Stimulated activated naive B cell treated with anti-CD40 and anti-IgM and Interleukin-4, amounts not matched to agents 10 μg/mL and 1 μg/mL and 100 μg/mL, for 72 hours (primary cell): ENCODE measurements at regions not wholly inside any gene's neighbourhood (a gene's known extent, or its start where the extent isn't known, plus 50 kb on each side); places are given as distances from the start of the nearest gene placed in this dataset.

Experiments
- ATAC-seq, 2 donors: fragments of 150-1000 bp; cut with Tn5 transposase; replicated peaks; 2 replicates each; pipeline ENCODE4 v1.10.0; 2021; ENCODE audit warnings: moderate library complexity in 1 of 2
- DNase-seq: peaks from one replicate; pipeline ENCODE4 v3.0.0; 2021
- H3K27ac Mint-ChIP-seq: one replicate; pipeline ENCODE4 v1.8.0; 2022; ENCODE audit warnings: mild to moderate bottlenecking, mixed read lengths
- H3K27me3 Mint-ChIP-seq, 2 donors: one replicate each; pipeline ENCODE4 v1.8.0; 2022; ENCODE audit warnings: mixed read lengths in 2 of 2
- H3K36me3 Mint-ChIP-seq, 2 donors: one replicate each; pipeline ENCODE4 v1.8.0; 2022; ENCODE audit warnings: mixed read lengths in 2 of 2, mild to moderate bottlenecking in 1 of 2
- H3K4me1 Mint-ChIP-seq, 2 donors: one replicate each; pipeline ENCODE4 v1.8.0; 2022; ENCODE audit warnings: mixed read lengths in 2 of 2, mild to moderate bottlenecking in 1 of 2
- H3K4me3 Mint-ChIP-seq, 2 donors: one replicate each; pipeline ENCODE4 v1.8.0; 2022; ENCODE audit warnings: mild to moderate bottlenecking in 2 of 2, mixed read lengths in 2 of 2, moderate library complexity in 1 of 2
- H3K9me3 Mint-ChIP-seq, 2 donors: one replicate each; pipeline ENCODE4 v1.8.0; 2022; ENCODE audit warnings: mixed read lengths in 2 of 2, mild to moderate bottlenecking in 1 of 2

DNA sequence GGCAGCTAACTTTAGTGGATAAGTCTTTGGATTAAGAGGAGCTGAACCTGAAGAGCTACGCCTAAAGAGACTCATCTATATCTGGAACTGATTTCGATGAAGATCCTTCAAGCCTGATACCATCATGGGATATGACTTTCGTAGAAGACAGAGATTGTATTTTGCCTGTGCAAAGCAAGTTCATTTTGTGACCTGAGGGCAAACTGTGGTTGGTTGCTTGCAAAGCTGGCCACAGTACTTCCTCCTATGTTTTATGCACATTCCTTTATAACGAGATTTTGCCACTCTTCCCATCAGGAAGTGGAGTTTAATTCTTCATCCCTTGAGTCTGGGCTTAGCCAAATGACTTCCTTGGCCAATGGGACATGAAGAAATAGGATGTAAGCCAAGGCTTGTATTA, 519.3 kb upstream of the NR3C2 start:
- Mint-ChIP-seq H3K9me3 (no peaks in the 10 kb centered on the region), H3K4me1 (no peaks in the 10 kb centered on the region), H3K36me3 (no peaks in the 10 kb centered on the region), H3K4me3 (no peak overlapping the region), H3K27ac (no peak overlapping the region), H3K27me3 (peaks cover 0 to 4% of the 10 kb centered on the region in 2 donors)
- DNase-seq (no peak), ATAC-seq (no peak)

DNA sequence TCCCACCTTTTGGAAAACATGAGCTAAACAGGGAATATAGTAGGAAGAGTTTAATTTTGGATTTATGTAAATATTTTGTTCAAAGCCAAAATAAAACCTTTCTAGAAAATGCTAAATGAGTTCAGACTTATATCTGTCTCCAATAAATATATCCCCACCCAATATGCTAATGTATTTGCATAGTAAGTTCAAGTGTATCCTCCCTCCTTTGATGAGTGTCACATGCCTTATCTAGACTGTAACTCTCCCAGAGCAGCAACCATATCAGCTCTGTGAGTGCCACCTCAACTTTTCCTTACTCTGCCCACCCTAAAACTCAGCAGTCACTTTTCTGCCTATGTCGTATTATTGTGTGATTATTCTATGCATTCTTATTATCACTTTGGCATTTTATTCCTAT, 516.1 kb upstream of the NR3C2 start:
- DNase-seq (no peak), ATAC-seq (no peak)
- Mint-ChIP-seq H3K27ac (no peak overlapping the region), H3K4me3 (no peak overlapping the region), H3K36me3 (no peaks in the 10 kb centered on the region), H3K9me3 (no peaks in the 10 kb centered on the region), H3K4me1 (no peaks in the 10 kb centered on the region), H3K27me3 (no peaks in the 10 kb centered on the region)

DNA sequence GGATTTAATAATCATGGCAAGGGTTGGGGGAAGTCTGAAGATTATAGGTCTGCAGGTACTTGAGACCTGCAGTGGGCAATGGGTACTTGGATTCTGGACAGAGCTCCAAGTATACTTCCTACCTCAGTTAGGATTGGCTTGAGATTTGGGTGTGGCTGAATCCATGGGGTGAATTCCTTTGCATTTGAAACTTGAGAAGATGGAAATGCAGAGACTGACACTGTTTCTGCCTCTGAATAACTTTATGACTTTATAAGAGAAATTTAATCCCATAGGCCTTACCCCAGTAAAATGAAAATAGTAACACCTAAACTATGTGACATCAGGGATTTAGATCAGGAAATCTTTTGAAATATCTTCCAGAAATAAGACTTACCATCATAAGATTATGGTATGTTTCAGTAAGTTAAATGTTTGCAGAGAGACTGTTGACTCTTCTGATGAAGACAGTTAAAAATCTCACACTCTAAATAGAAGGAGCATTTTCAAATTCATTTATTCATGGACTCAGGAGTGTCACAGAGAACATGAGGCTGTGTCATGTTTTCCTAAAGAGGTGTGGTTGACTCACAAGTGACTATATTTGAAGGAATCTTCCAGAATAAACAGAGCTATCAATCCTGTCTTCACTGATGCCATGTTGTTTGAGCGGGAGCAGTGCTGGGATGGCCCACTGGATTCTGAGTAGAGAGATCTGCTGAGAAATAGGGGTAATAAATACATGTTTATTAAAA, 513.5 kb upstream of the NR3C2 start:
- no peaks in the 10 kb centered on the region for H3K36me3 Mint-ChIP-seq
- H3K27me3 Mint-ChIP-seq = no peaks in the 10 kb centered on the region
- H3K9me3 Mint-ChIP-seq = no peaks in the 10 kb centered on the region
- ATAC-seq (no peak), DNase-seq (no peak)
- no peak overlapping the region for H3K27ac Mint-ChIP-seq
- H3K4me3 Mint-ChIP-seq = no peak overlapping the region
- H3K4me1 Mint-ChIP-seq = no peaks in the 10 kb centered on the region

DNA sequence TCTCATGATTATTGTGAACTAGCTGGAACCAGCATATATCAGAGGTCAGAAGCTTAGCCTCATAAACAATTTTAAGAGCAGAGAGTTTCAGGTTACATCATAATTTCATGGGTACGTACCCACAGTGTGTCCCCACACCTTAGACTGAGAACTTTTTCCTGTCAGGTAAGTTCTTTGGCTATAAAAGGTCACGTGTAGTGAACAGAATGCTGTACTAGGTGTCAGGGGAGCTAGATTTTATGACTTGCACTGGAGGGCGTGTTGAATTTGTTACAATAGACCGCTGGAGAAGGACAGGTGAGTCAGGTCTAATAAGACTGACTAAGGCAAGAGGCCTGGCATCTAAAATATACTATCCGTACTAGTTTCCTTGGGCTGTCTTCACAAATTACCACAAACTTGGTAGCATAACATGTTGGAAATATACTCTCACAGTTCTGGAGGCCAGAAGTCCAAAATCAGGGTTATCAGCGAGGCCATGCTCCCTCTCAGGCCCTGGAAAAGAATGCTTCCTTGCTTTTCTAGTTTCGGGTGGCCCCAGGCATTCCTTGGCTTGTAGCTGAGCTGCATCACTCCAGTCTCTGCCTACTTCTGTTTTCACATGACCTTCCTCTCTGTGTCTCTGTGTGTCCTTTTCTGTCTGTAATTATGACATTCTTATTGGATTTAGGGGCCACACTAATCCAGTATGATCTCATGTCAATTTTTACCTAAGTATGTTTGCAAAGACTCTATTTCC, 512.0 kb upstream of the NR3C2 start:
- H3K9me3 Mint-ChIP-seq = peaks cover 0 to 1% of the 10 kb centered on the region in 2 donors

DNA sequence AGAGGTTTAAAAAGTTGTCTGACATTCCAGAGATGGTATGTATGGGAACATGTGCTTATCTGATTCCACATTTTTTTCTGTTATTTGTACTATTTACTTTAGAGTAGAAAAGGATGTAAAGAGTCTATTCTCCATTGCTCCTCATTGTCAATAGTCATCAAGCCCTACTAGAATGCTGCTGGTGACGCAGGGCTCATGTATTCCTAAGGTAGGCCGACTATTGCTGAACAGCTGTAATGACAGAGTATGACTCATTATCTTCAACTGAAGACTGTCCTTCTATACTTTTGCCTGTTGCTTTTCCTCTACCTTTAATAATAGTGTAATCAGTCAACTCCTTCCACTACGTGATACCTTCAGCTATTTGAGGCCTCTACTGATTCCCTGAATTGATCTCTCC, 509.1 kb upstream of the NR3C2 start:
- Mint-ChIP-seq H3K36me3 (no peaks in the 10 kb centered on the region), H3K27ac (no peak overlapping the region), H3K27me3 (no peaks in the 10 kb centered on the region), H3K4me3 (no peak overlapping the region), H3K4me1 (no peaks in the 10 kb centered on the region), H3K9me3 (peaks cover 0 to 4% of the 10 kb centered on the region in 2 donors)
- no peak for ATAC-seq
- DNase-seq = no peak

More for the DNA sequence above, 512.0 kb upstream of the NR3C2 start:
- DNase-seq (no peak), ATAC-seq (no peak)
- Mint-ChIP-seq H3K27ac (no peak overlapping the region), H3K27me3 (no peaks in the 10 kb centered on the region), H3K4me3 (no peak overlapping the region), H3K4me1 (no peaks in the 10 kb centered on the region), H3K36me3 (no peaks in the 10 kb centered on the region)

DNA sequence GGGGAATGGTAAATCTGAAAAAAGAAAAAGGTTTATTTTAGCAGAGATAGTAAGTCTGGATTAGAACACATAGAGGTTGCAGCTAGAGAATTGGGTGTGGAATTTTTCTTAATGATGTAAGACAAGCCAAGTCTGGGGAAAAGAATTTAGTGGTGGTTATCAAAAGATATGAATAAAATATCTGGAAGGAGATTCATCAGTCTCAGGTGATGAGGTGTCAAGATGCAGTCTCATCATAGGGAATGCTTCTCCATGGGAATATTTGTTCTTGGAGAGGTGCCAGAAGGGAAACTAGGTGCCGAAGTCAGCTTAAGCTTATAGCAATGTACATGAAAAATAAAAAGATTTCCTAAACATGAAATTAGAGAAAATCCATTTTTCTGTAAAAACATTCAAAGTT, 504.1 kb upstream of the NR3C2 start:
- Mint-ChIP-seq H3K9me3 (peaks cover 6% of the 10 kb centered on the region in 2 donors), H3K4me3 (no peak overlapping the region), H3K27ac (no peak overlapping the region), H3K27me3 (no peaks in the 10 kb centered on the region), H3K4me1 (no peaks in the 10 kb centered on the region), H3K36me3 (no peaks in the 10 kb centered on the region)
- ATAC-seq (no peak), DNase-seq (no peak)

DNA sequence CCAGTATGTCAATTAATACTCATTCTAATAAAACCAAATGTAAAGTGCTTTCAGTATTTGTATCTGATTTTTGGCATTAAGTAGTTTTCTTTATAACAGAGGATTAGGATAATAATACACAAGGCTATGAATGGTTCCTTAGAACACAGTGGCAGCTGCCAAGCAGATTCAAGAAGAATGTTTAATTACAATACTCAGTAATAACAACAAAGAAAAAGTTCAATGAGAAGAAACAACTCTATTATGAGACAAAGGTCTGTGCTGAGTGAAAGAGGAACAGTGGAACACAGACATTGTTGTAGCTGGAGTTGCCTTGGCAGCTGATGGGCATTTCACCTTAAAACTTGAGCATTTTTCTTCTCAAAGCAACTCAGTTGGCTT, 502.6 kb upstream of the NR3C2 start:
- H3K4me1 Mint-ChIP-seq = no peaks in the 10 kb centered on the region
- no peaks in the 10 kb centered on the region for H3K36me3 Mint-ChIP-seq
- H3K4me3 Mint-ChIP-seq = no peak overlapping the region
- peaks cover 4 to 6% of the 10 kb centered on the region in 2 donors for H3K9me3 Mint-ChIP-seq
- no peak overlapping the region for H3K27ac Mint-ChIP-seq
- DNase-seq (no peak), ATAC-seq (no peak)
- no peaks in the 10 kb centered on the region for H3K27me3 Mint-ChIP-seq

DNA sequence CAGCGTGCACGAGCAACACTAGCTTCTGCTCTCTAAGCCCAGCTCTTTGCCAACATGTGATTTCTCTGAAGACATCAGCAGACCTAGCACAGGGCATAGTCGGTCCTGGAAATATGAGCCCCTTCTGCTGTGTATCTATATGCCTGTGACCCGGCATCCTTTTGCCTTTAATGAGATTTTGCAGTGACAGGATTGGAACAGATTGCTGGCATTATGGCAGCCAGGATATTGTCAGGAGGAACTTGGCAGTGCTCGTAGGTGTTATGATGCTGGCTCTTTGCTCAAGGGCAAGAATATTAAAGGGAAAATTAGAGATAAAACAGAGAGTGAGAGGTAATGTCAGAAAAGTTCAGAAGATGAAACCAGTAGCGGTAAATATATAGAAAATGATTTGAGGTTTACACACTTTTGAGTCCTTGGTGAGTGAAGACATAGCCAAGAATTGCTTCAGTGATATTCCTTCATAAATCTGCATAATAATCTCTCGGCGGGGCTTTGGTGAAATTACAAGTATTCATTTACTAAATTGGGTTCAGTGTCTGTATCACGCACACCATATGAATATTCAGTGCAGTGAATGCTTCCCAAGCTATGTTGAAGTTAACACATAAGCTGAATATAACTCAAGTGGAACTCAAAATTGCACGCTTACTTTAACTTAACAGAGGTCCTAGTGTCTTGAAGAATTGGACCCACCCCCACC, 502.1 kb upstream of the NR3C2 start:
- Mint-ChIP-seq H3K9me3 (peaks cover 4 to 6% of the 10 kb centered on the region in 2 donors), H3K4me1 (no peaks in the 10 kb centered on the region), H3K4me3 (no peak overlapping the region), H3K27ac (no peak overlapping the region), H3K36me3 (no peaks in the 10 kb centered on the region), H3K27me3 (no peaks in the 10 kb centered on the region)
- DNase-seq (no peak), ATAC-seq (no peak)

DNA sequence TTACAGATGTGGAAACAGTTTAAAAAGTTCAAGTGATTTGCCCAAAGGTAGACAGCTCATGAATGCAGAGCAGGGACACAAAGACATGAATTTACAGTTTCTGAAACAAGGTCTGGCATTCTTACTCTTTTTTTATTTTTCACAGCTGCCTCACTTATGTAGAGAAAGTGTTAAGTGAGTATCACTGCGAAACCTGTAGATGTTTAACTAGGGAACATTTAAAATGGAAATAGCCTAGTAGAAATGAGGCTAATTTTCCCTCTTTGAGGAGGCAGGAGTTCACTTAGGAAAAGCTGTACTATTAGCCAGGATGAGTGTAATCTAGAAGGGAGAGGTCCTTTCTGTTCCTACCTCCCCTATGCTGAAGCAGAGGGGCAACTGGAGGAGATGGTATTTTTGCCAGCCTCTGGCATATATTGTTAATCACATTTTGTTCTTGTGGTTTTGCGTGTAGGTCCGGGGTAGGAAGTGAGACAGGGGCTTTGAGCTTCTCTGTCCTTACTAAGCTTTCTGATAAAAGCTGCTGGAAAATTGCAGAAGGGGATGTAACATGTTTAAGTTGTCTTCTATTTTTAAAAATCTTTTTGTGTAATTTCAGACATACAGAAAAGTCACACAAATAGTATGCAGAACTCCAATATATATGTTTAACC, 492.8 kb upstream of the NR3C2 start:
- no peak overlapping the region for H3K4me3 Mint-ChIP-seq
- H3K4me1 Mint-ChIP-seq = peaks cover 5 to 9% of the 10 kb centered on the region in 2 donors

DNA sequence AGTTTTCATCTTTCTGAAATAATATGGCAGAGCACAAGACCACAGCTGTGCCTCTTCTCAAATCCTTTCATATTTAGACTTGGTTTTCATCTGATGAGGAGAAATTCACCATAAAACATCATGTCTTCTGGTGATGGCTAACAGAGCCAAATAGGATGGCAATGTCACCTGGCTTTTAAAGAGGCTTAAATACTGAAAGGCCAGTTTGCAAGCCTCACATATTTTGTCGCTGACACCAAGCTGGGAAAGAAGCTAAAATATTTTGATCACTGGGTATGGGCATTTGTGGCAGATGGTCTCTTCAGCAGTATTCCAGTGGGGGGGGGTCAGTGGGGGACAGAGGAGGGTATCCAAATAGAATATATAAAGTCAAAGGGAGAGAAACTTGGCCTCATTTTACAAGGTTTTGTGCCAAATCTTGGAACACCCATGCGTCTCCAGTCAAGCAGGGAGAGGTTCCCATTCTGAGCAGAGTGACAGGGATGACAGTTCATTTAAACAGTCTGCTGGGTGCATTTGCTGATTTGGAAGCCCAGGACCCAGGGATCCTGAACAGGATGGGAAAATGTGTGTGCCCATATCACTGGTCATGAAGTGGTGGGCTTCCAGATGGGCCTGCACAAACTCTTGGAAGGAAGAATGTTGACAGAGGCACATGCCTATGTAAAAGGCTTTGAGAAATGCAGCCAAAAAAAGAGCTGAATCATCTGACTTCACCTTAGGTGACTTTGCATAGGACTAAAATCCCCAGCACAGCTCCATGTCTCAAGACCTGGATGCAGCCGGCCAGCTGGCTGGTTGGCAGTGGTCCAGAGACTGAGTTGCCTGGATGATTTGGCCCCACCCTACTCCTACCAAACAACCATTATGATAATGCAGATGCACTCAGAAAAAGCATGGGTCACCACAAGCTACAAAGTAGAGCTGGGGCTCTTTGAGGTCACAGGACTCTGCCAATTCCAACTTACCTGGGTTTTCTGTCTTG, 484.4 kb upstream of the NR3C2 start:
- Mint-ChIP-seq H3K27me3 (peaks cover 0 to 5% of the 10 kb centered on the region in 2 donors), H3K36me3 (peaks cover 6 to 16% of the 10 kb centered on the region in 2 donors), H3K9me3 (peaks cover 16 to 21% of the 10 kb centered on the region in 2 donors), H3K27ac (no peak overlapping the region), H3K4me3 (no peak overlapping the region), H3K4me1 (no peaks in the 10 kb centered on the region)
- DNase-seq = no peak
- ATAC-seq = no peak

More for the DNA sequence above, 492.8 kb upstream of the NR3C2 start:
- H3K9me3 Mint-ChIP-seq = peaks cover 20 to 27% of the 10 kb centered on the region in 2 donors
- peaks cover 4 to 25% of the 10 kb centered on the region in 2 donors for H3K36me3 Mint-ChIP-seq
- no peaks in the 10 kb centered on the region for H3K27me3 Mint-ChIP-seq
- no peak overlapping the region for H3K27ac Mint-ChIP-seq
- ATAC-seq (peak; percentile 56 to 67), DNase-seq (no peak)

DNA sequence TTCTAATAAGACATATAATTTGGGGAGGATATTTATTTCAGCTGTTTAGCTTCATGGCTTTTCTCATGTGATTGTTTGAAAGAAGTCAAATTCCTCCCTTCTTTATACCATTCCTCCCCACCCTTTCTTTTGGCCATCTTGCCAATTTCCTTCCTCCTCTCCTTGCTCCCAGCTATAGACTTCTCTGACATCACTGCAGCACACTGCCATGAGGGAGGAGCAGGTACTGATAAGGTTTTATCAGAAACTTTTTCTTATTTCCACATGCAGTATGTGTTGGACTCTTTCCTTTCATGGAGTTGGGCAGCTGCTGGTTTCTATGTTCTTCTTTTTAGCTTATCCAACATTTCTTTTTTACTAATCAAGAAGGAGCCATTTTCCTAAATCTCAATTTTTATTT, 481.7 kb upstream of the NR3C2 start:
- no peak for DNase-seq
- peaks cover 0 to 2% of the 10 kb centered on the region in 2 donors for H3K9me3 Mint-ChIP-seq
- H3K27ac Mint-ChIP-seq = no peak overlapping the region
- H3K4me3 Mint-ChIP-seq = no peak overlapping the region
- ATAC-seq = no peak
- H3K4me1 Mint-ChIP-seq = no peaks in the 10 kb centered on the region
- H3K36me3 Mint-ChIP-seq = no peaks in the 10 kb centered on the region
- H3K27me3 Mint-ChIP-seq = peaks cover 0 to 5% of the 10 kb centered on the region in 2 donors

DNA sequence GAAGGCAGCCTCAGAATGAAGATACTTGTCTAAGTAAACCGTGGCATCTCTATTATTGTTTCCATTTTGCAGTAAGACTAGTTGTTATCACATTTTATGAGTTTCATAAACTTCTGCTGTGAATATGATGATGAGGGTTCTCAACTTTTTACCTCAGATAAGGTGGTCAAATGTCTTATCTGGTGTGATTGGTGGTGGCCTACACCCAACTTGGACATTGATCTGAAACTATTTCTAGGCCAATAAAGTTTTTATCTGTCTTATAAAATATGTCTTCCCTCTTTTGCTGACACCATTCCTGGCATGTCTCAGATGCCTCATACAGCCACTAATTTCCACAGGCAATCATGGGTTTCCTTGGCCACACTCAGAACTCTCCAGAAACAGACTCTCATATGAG, 480.3 kb upstream of the NR3C2 start:
- peaks cover 0 to under 1% of the 10 kb centered on the region in 2 donors for H3K27me3 Mint-ChIP-seq
- ATAC-seq (no peak), DNase-seq (no peak)
- H3K4me1 Mint-ChIP-seq = no peaks in the 10 kb centered on the region
- H3K36me3 Mint-ChIP-seq = no peaks in the 10 kb centered on the region
- no peaks in the 10 kb centered on the region for H3K9me3 Mint-ChIP-seq
- no peak overlapping the region for H3K4me3 Mint-ChIP-seq
- no peak overlapping the region for H3K27ac Mint-ChIP-seq

DNA sequence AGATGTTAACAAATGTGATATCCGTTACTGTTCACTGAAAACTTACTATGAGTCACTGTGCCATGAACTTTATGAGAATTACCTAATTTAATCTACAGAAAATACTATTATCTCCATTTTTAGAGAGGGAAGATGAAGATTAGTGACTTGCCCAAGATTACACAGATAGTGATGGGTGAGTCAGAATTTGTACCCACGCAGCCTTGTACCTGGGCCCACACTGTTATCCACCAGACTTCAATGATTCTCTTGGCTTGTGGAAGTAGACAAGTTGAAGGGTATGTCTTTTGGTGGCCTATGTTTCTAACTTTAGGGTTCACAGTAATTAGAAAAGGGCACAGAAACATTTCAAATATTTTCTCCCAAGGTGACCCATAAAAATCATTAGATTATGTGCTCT, 472.5 kb upstream of the NR3C2 start:
- Mint-ChIP-seq H3K4me1 (no peaks in the 10 kb centered on the region), H3K4me3 (no peak overlapping the region), H3K27ac (no peak overlapping the region), H3K36me3 (no peaks in the 10 kb centered on the region), H3K27me3 (no peaks in the 10 kb centered on the region), H3K9me3 (peaks cover 0 to 3% of the 10 kb centered on the region in 2 donors)
- DNase-seq = no peak
- no peak for ATAC-seq
